Activated naive CD8-positive, alpha-beta T cell treated with anti-CD3 and anti-CD28 coated beads for 36 hours (primary cell): ENCODE measurements at regions not wholly inside any gene's neighbourhood (a gene's known extent, or its start where the extent isn't known, plus 50 kb on each side); places are given as distances from the start of the nearest gene placed in this dataset.
"Not testable (repeated sequence)": the region's sequence is repeated elsewhere in the genome, so short reads cannot be mapped to it uniquely, and the experiment has no call there.

Experiments
- DNase-seq: peaks from one replicate; pipeline ENCODE4 v3.0.0; 2021
- H3K27ac Mint-ChIP-seq: one replicate; pipeline ENCODE4 v1.8.0; 2022; ENCODE audit warnings: mild to moderate bottlenecking, moderate library complexity, mixed read lengths
- H3K27me3 Mint-ChIP-seq: one replicate; pipeline ENCODE4 v1.8.0; 2022; ENCODE audit warnings: mild to moderate bottlenecking, mixed read lengths
- H3K36me3 Mint-ChIP-seq: one replicate; pipeline ENCODE4 v1.8.0; 2021; ENCODE audit warnings: mild to moderate bottlenecking, mixed read lengths
- H3K4me1 Mint-ChIP-seq: one replicate; pipeline ENCODE4 v1.8.0; 2021; ENCODE audit warnings: mixed read lengths
- H3K4me3 Mint-ChIP-seq: one replicate; pipeline ENCODE4 v1.8.0; 2022; ENCODE audit warnings: mild to moderate bottlenecking, moderate library complexity, mixed read lengths
- H3K9me3 Mint-ChIP-seq: one replicate; pipeline ENCODE4 v1.8.0; 2022; ENCODE audit warnings: mixed read lengths

DNA sequence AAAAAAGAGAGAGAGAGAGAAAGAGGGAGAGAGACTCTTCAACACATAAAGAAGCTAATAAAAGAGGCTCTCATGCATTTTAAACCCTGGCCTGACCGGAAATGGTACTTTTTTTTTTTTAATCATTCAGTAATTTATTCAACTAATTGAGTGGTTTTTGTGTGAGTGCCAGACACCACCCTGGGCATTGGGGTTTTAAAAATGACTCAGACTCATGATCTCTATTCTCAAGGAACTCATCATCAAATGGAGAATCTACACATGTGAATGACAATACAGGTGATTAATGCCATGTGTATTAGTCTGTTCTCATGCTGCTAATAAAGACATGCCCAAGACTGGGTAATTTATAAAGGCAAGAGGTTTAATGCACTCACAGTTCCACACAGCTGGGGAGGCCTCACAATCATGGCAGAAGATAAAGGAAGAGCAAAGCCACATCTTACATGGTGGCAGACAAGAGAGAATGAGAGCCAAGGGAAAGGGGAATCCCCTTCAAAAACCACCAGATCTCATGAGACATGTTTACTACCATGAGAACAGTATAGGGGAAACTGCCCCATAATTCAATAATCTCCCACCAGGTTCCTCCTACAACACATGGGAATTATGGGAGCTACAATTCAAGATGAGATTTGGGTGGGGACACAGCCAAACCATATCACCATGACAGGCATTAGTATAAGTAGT, 158.5 kb upstream of the AUTS2 start:
- no peak overlapping the region for H3K4me3 Mint-ChIP-seq
- H3K36me3 Mint-ChIP-seq, result no peaks in the 10 kb centered on the region
- peaks cover 1% of the 10 kb centered on the region for H3K27me3 Mint-ChIP-seq

GRCh38 chr7:69440976-69441375, 157.3 kb upstream of the AUTS2 start:
- Mint-ChIP-seq H3K4me3 (no peak overlapping the region), H3K9me3 (peaks cover 17% of the 10 kb centered on the region), H3K27me3 (no peaks in the 10 kb centered on the region), H3K4me1 (peaks cover 4% of the 10 kb centered on the region), H3K27ac (no peak overlapping the region), H3K36me3 (no peaks in the 10 kb centered on the region)
- DNase-seq, result no peak

More for the DNA sequence above, 158.5 kb upstream of the AUTS2 start:
- H3K27ac Mint-ChIP-seq, result no peak overlapping the region
- peaks cover 4% of the 10 kb centered on the region for H3K4me1 Mint-ChIP-seq
- DNase-seq, result no peak
- H3K9me3 Mint-ChIP-seq, result peaks cover 18% of the 10 kb centered on the region

GRCh38 chr7:69443136-69443535, 155.1 kb upstream of the AUTS2 start:
- Mint-ChIP-seq H3K36me3 (no peaks in the 10 kb centered on the region), H3K9me3 (peaks cover 17% of the 10 kb centered on the region), H3K27ac (no peak overlapping the region), H3K4me1 (peaks cover 4% of the 10 kb centered on the region), H3K27me3 (no peaks in the 10 kb centered on the region), H3K4me3 (no peak overlapping the region)
- no peak for DNase-seq

GRCh38 chr7:69445541-69445940, 152.7 kb upstream of the AUTS2 start:
- H3K4me3 Mint-ChIP-seq, result no peak overlapping the region
- H3K27ac Mint-ChIP-seq, result no peak overlapping the region
- no peaks in the 10 kb centered on the region for H3K36me3 Mint-ChIP-seq
- H3K9me3 Mint-ChIP-seq, result peaks cover 5% of the 10 kb centered on the region
- no peak for DNase-seq
- H3K27me3 Mint-ChIP-seq, result no peaks in the 10 kb centered on the region
- H3K4me1 Mint-ChIP-seq, result no peaks in the 10 kb centered on the region

DNA sequence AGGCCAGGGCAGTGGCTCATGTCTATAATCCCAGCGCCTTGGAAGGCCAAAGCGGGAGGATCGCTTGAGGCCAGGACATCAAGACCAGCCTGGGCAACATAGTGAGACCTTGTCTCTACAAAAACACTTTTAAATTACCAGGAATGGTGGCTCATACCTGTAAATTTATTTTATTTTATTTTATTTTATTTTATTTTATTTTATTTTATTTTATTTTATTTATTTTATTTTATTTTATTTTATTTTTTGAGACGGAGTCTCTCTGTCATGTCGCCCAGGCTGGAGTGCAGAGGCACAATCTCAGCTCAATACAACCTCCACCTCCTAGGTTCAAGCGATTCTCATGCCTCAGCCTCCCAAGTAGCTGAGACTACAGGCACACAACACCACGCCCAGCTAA, 152.1 kb upstream of the AUTS2 start:
- not testable (repeated sequence) for H3K4me1 Mint-ChIP-seq, H3K36me3 Mint-ChIP-seq, H3K27me3 Mint-ChIP-seq, H3K27ac Mint-ChIP-seq, H3K9me3 Mint-ChIP-seq, H3K4me3 Mint-ChIP-seq, DNase-seq

DNA sequence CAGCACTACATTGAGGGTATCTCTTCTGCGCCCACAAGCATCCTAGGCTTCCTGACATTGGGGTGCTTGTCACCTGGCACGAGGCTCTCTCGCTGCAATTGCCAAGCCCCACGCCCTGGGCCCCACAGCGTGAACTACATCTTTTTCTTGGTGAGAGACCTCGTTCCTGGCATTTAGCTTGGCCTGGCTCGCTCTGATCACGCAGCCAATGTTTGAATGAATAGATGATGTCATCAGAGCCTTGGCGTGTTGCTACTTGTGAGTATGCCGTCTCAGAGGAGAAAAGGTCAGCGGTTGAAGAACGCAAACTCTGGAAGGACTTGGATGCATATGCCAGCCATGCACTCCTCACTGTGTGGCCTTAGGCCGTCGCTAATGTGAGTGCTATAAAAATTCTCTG, 150.2 kb upstream of the AUTS2 start:
- Mint-ChIP-seq H3K27me3 (no peaks in the 10 kb centered on the region), H3K36me3 (no peaks in the 10 kb centered on the region), H3K9me3 (no peaks in the 10 kb centered on the region), H3K4me1 (no peaks in the 10 kb centered on the region), H3K4me3 (no peak overlapping the region), H3K27ac (no peak overlapping the region)
- DNase-seq, result no peak

- Mint-ChIP-seq H3K27ac (no peak overlapping the region), H3K4me3 (no peak overlapping the region), H3K4me1 (no peaks in the 10 kb centered on the region), H3K27me3 (no peaks in the 10 kb centered on the region), H3K36me3 (no peaks in the 10 kb centered on the region), H3K9me3 (no peaks in the 10 kb centered on the region)
- DNase-seq, result no peak
Observed at GRCh38 chr7:69450456-69450855, 147.8 kb upstream of the AUTS2 start.

GRCh38 chr7:69451715-69452114, 146.6 kb upstream of the AUTS2 start:
- Mint-ChIP-seq H3K36me3 (no peaks in the 10 kb centered on the region), H3K9me3 (no peaks in the 10 kb centered on the region), H3K27ac (no peak overlapping the region), H3K4me3 (no peak overlapping the region), H3K27me3 (no peaks in the 10 kb centered on the region), H3K4me1 (no peaks in the 10 kb centered on the region)
- DNase-seq, result no peak

- no peak for DNase-seq
- no peaks in the 10 kb centered on the region for H3K27me3 Mint-ChIP-seq
- no peaks in the 10 kb centered on the region for H3K36me3 Mint-ChIP-seq
- no peak overlapping the region for H3K4me3 Mint-ChIP-seq
- H3K27ac Mint-ChIP-seq, result no peak overlapping the region
- no peaks in the 10 kb centered on the region for H3K4me1 Mint-ChIP-seq
- no peaks in the 10 kb centered on the region for H3K9me3 Mint-ChIP-seq
Observed at GRCh38 chr7:69452797-69453196, 145.5 kb upstream of the AUTS2 start.

GRCh38 chr7:69457595-69458504, 140.4 kb upstream of the AUTS2 start:
- no peak overlapping the region for H3K27ac Mint-ChIP-seq
- H3K27me3 Mint-ChIP-seq, result no peaks in the 10 kb centered on the region
- DNase-seq, result no peak
- no peak overlapping the region for H3K4me3 Mint-ChIP-seq
- no peaks in the 10 kb centered on the region for H3K4me1 Mint-ChIP-seq
- no peaks in the 10 kb centered on the region for H3K36me3 Mint-ChIP-seq
- H3K9me3 Mint-ChIP-seq, result no peaks in the 10 kb centered on the region

- DNase-seq, result no peak
- Mint-ChIP-seq H3K9me3 (peaks cover 9% of the 10 kb centered on the region), H3K4me1 (no peaks in the 10 kb centered on the region), H3K4me3 (no peak overlapping the region), H3K36me3 (no peaks in the 10 kb centered on the region), H3K27ac (no peak overlapping the region), H3K27me3 (peaks cover 3% of the 10 kb centered on the region)
Observed at GRCh38 chr7:69464035-69464434, 134.2 kb upstream of the AUTS2 start.

- no peaks in the 10 kb centered on the region for H3K4me1 Mint-ChIP-seq
- H3K27me3 Mint-ChIP-seq, result peaks cover 3% of the 10 kb centered on the region
- peaks cover 13% of the 10 kb centered on the region for H3K9me3 Mint-ChIP-seq
Observed at GRCh38 chr7:69465262-69465661, 133.0 kb upstream of the AUTS2 start.

GRCh38 chr7:69467826-69468225, 130.4 kb upstream of the AUTS2 start:
- Mint-ChIP-seq H3K27ac (no peak overlapping the region), H3K9me3 (peaks cover 15% of the 10 kb centered on the region), H3K36me3 (no peaks in the 10 kb centered on the region), H3K4me3 (no peak overlapping the region), H3K27me3 (peaks cover 3% of the 10 kb centered on the region), H3K4me1 (no peaks in the 10 kb centered on the region)
- no peak for DNase-seq

More at GRCh38 chr7:69465262-69465661, 133.0 kb upstream of the AUTS2 start:
- Mint-ChIP-seq H3K36me3 (no peaks in the 10 kb centered on the region), H3K27ac (no peak overlapping the region), H3K4me3 (no peak overlapping the region)
- DNase-seq, result no peak

- Mint-ChIP-seq H3K27ac (no peak overlapping the region), H3K4me3 (no peak overlapping the region), H3K9me3 (peaks cover 3% of the 10 kb centered on the region), H3K27me3 (no peaks in the 10 kb centered on the region), H3K4me1 (no peaks in the 10 kb centered on the region), H3K36me3 (no peaks in the 10 kb centered on the region)
- no peak for DNase-seq
Observed at GRCh38 chr7:69476416-69476815, 121.9 kb upstream of the AUTS2 start.

GRCh38 chr7:69482676-69483075, 115.6 kb upstream of the AUTS2 start:
- Mint-ChIP-seq H3K4me3 (no peak overlapping the region), H3K9me3 (no peaks in the 10 kb centered on the region), H3K36me3 (no peaks in the 10 kb centered on the region), H3K27me3 (no peaks in the 10 kb centered on the region), H3K4me1 (no peaks in the 10 kb centered on the region), H3K27ac (no peak overlapping the region)
- no peak for DNase-seq

GRCh38 chr7:69489533-69489932, 108.7 kb upstream of the AUTS2 start:
- H3K9me3 Mint-ChIP-seq, result no peaks in the 10 kb centered on the region
- peaks cover 8% of the 10 kb centered on the region for H3K27me3 Mint-ChIP-seq
- no peak overlapping the region for H3K4me3 Mint-ChIP-seq
- DNase-seq, result no peak
- H3K27ac Mint-ChIP-seq, result no peak overlapping the region
- no peaks in the 10 kb centered on the region for H3K4me1 Mint-ChIP-seq
- no peaks in the 10 kb centered on the region for H3K36me3 Mint-ChIP-seq
